ENCODE measurements at regions not wholly inside any gene's neighbourhood (a gene's known extent, or its start where the extent isn't known, plus 50 kb on each side); places are given as distances from the start of the nearest gene placed in this dataset.

GRCh38 chr2:146984014-146984413 lies 860.8 kb upstream of the ACVR2A start:
- TF ChIP-seq CTCF (IDR thresholded peaks at IDR 0.05) (no peak), POLR2A (IDR thresholded peaks at IDR 0.05) (no peak)

Measured in uterus (tissue), 2 donors.